ENCODE measurements at regions not wholly inside any gene's neighbourhood (a gene's known extent, or its start where the extent isn't known, plus 50 kb on each side); places are given as distances from the start of the nearest gene placed in this dataset.

GRCh38 chr14:23725528-23725927 lies 89.4 kb downstream of the DHRS2 start:
- Histone ChIP-seq H3K4me1 (ENCODE audit: control extremely low read depth in 1 of 4, control insufficient read depth in 4 of 4, insufficient read depth in 4 of 4, low read length in 3 of 4) (peaks cover 0 to 3% (median 0%) of the 10 kb centered on the region in 4 experiments), H3K36me3 (ENCODE audit: control insufficient read depth in 4 of 4, insufficient read depth in 4 of 4, low read length in 3 of 4) (no peaks in the 10 kb centered on the region), H3K27me3 (replicated peaks in 2 of 5; ENCODE audit: control insufficient read depth in 4 of 5, insufficient read depth in 5 of 5, low read length in 4 of 5) (no peaks in the 10 kb centered on the region), H3K27ac (ENCODE audit: insufficient read depth in 1 of 2, low read depth in 1 of 2, low read length in 2 of 2, poor library complexity in 1 of 2, severe bottlenecking in 2 of 2) (no peak overlapping the region), H3K4me3 (ENCODE audit: control insufficient read depth in 1 of 7, extremely low read depth in 1 of 7, insufficient read depth in 4 of 7, low read depth in 2 of 7, low read length in 6 of 7) (no peak overlapping the region), H3K9me3 (ENCODE audit: control extremely low read depth in 1 of 5, control insufficient read depth in 4 of 5, insufficient read depth in 2 of 5, low read depth in 1 of 5, low read length in 4 of 5) (no peaks in the 10 kb centered on the region)
- ChIA-PET CTCF (interaction anchor here (0.7 to 1.7 kb wide), 2 partner anchors 12 to 60 kb away, joined by 4 read pairs; no protein-coding TSS in a partner anchor), POLR2A (no interaction called here)
- whole genome bisulfite sequencing (ENCODE audit: insufficient coverage): 100% methylated on average over 1 of the region's 3 CpGs
- DNase-seq: no peak

GRCh38 chr14:23725980-23726710 lies 90.0 kb downstream of the DHRS2 start:
- CTCF ChIA-PET: interaction anchor here (0.7 to 1.9 kb wide), 12 partner anchors 12 to 207 kb away, joined by 3 to 24 read pairs (median 3); no protein-coding TSS in a partner anchor

GRCh38 chr14:23727566-23728335 lies 91.6 kb downstream of the DHRS2 start:
- DNase-seq: peak; percentile 40 to 54 (median 43)
- WGBS (ENCODE audit: insufficient coverage): 95% methylated on average over 5 of the region's 5 CpGs
- H3K27me3 ChIP-seq (replicated peaks in 2 of 5; ENCODE audit: control insufficient read depth in 4 of 5, insufficient read depth in 5 of 5, low read length in 4 of 5): no peaks in the 10 kb centered on the region
- no peaks in the 10 kb centered on the region for H3K36me3 ChIP-seq (ENCODE audit: control insufficient read depth in 4 of 4, insufficient read depth in 4 of 4, low read length in 3 of 4)
- no peak overlapping the region for H3K4me3 ChIP-seq (ENCODE audit: control insufficient read depth in 1 of 7, extremely low read depth in 1 of 7, insufficient read depth in 4 of 7, low read depth in 2 of 7, low read length in 6 of 7)
- H3K9me3 ChIP-seq (ENCODE audit: control extremely low read depth in 1 of 5, control insufficient read depth in 4 of 5, insufficient read depth in 2 of 5, low read depth in 1 of 5, low read length in 4 of 5): no peaks in the 10 kb centered on the region
- ChIA-PET POLR2A (no interaction called here), CTCF (interaction anchor here (0.7 to 1.9 kb wide), 15 partner anchors 14 to 195 kb away, joined by 3 to 24 read pairs (median 3); no protein-coding TSS in a partner anchor)
- H3K27ac ChIP-seq (ENCODE audit: insufficient read depth in 1 of 2, low read depth in 1 of 2, low read length in 2 of 2, poor library complexity in 1 of 2, severe bottlenecking in 2 of 2): no peak overlapping the region
- H3K4me1 ChIP-seq (ENCODE audit: control extremely low read depth in 1 of 4, control insufficient read depth in 4 of 4, insufficient read depth in 4 of 4, low read length in 3 of 4): peaks cover 0 to 3% (median 0%) of the 10 kb centered on the region in 4 experiments

More at GRCh38 chr14:23725980-23726710, 90.0 kb downstream of the DHRS2 start:
- Histone ChIP-seq H3K9me3 (ENCODE audit: control extremely low read depth in 1 of 5, control insufficient read depth in 4 of 5, insufficient read depth in 2 of 5, low read depth in 1 of 5, low read length in 4 of 5) (no peaks in the 10 kb centered on the region), H3K36me3 (ENCODE audit: control insufficient read depth in 4 of 4, insufficient read depth in 4 of 4, low read length in 3 of 4) (no peaks in the 10 kb centered on the region), H3K27me3 (replicated peaks in 2 of 5; ENCODE audit: control insufficient read depth in 4 of 5, insufficient read depth in 5 of 5, low read length in 4 of 5) (no peaks in the 10 kb centered on the region), H3K4me1 (ENCODE audit: control extremely low read depth in 1 of 4, control insufficient read depth in 4 of 4, insufficient read depth in 4 of 4, low read length in 3 of 4) (peaks cover 0 to 3% (median 0%) of the 10 kb centered on the region in 4 experiments), H3K27ac (ENCODE audit: insufficient read depth in 1 of 2, low read depth in 1 of 2, low read length in 2 of 2, poor library complexity in 1 of 2, severe bottlenecking in 2 of 2) (no peak overlapping the region), H3K4me3 (ENCODE audit: control insufficient read depth in 1 of 7, extremely low read depth in 1 of 7, insufficient read depth in 4 of 7, low read depth in 2 of 7, low read length in 6 of 7) (no peak overlapping the region)
- POLR2A ChIA-PET: no interaction called here
- DNase-seq: no peak
- WGBS (ENCODE audit: insufficient coverage): 78% methylated on average over 10 of the region's 16 CpGs

- H3K9me3 ChIP-seq (ENCODE audit: control extremely low read depth in 1 of 5, control insufficient read depth in 4 of 5, insufficient read depth in 2 of 5, low read depth in 1 of 5, low read length in 4 of 5): no peaks in the 10 kb centered on the region
- H3K4me1 ChIP-seq (ENCODE audit: control extremely low read depth in 1 of 4, control insufficient read depth in 4 of 4, insufficient read depth in 4 of 4, low read length in 3 of 4): peaks cover 0 to 3% (median 0%) of the 10 kb centered on the region in 4 experiments
- no peaks in the 10 kb centered on the region for H3K27me3 ChIP-seq (replicated peaks in 2 of 5; ENCODE audit: control insufficient read depth in 4 of 5, insufficient read depth in 5 of 5, low read length in 4 of 5)
- ChIA-PET POLR2A (no interaction called here), CTCF (interaction anchor here (0.6 to 1.2 kb wide), 4 partner anchors 48 to 381 kb away, joined by 3 read pairs; no protein-coding TSS in a partner anchor)
- H3K4me3 ChIP-seq (ENCODE audit: control insufficient read depth in 1 of 7, extremely low read depth in 1 of 7, insufficient read depth in 4 of 7, low read depth in 2 of 7, low read length in 6 of 7): no peak overlapping the region
- H3K27ac ChIP-seq (ENCODE audit: insufficient read depth in 1 of 2, low read depth in 1 of 2, low read length in 2 of 2, poor library complexity in 1 of 2, severe bottlenecking in 2 of 2): no peak overlapping the region
- DNase-seq: no peak
- no peaks in the 10 kb centered on the region for H3K36me3 ChIP-seq (ENCODE audit: control insufficient read depth in 4 of 4, insufficient read depth in 4 of 4, low read length in 3 of 4)
- WGBS (ENCODE audit: insufficient coverage): 89% methylated on average over 3 of the region's 4 CpGs
Observed at GRCh38 chr14:23728791-23729190, 92.6 kb downstream of the DHRS2 start.

GRCh38 chr14:23729720-23730387 lies 93.7 kb downstream of the DHRS2 start:
- peak in 2 of 3 donors; percentile 8 to 13 for DNase-seq
- ChIA-PET POLR2A (interaction anchor here (0.6 kb wide), 1 partner anchor 27 kb away, joined by 3 read pairs; no protein-coding TSS in a partner anchor), CTCF (interaction anchor here (1.2 kb wide), 1 partner anchor 200 kb away, joined by 3 read pairs; no protein-coding TSS in a partner anchor)
- H3K9me3 ChIP-seq (ENCODE audit: control extremely low read depth in 1 of 5, control insufficient read depth in 4 of 5, insufficient read depth in 2 of 5, low read depth in 1 of 5, low read length in 4 of 5): no peaks in the 10 kb centered on the region
- H3K27me3 ChIP-seq (replicated peaks in 2 of 5; ENCODE audit: control insufficient read depth in 4 of 5, insufficient read depth in 5 of 5, low read length in 4 of 5): no peaks in the 10 kb centered on the region
- H3K36me3 ChIP-seq (ENCODE audit: control insufficient read depth in 4 of 4, insufficient read depth in 4 of 4, low read length in 3 of 4): no peaks in the 10 kb centered on the region
- WGBS (ENCODE audit: insufficient coverage): 95% methylated on average over 8 of the region's 8 CpGs
- H3K4me3 ChIP-seq (ENCODE audit: control insufficient read depth in 1 of 7, extremely low read depth in 1 of 7, insufficient read depth in 4 of 7, low read depth in 2 of 7, low read length in 6 of 7): no peak overlapping the region
- no peak overlapping the region for H3K27ac ChIP-seq (ENCODE audit: insufficient read depth in 1 of 2, low read depth in 1 of 2, low read length in 2 of 2, poor library complexity in 1 of 2, severe bottlenecking in 2 of 2)
- peaks cover 0 to 3% (median 0%) of the 10 kb centered on the region in 4 experiments for H3K4me1 ChIP-seq (ENCODE audit: control extremely low read depth in 1 of 4, control insufficient read depth in 4 of 4, insufficient read depth in 4 of 4, low read length in 3 of 4)

GRCh38 chr14:23735394-23735793 lies 99.2 kb downstream of the DHRS2 start:
- Histone ChIP-seq H3K27me3 (replicated peaks in 2 of 5; ENCODE audit: control insufficient read depth in 4 of 5, insufficient read depth in 5 of 5, low read length in 4 of 5) (no peaks in the 10 kb centered on the region), H3K4me1 (ENCODE audit: control extremely low read depth in 1 of 4, control insufficient read depth in 4 of 4, insufficient read depth in 4 of 4, low read length in 3 of 4) (no peaks in the 10 kb centered on the region), H3K36me3 (ENCODE audit: control insufficient read depth in 4 of 4, insufficient read depth in 4 of 4, low read length in 3 of 4) (no peaks in the 10 kb centered on the region), H3K4me3 (ENCODE audit: control insufficient read depth in 1 of 7, extremely low read depth in 1 of 7, insufficient read depth in 4 of 7, low read depth in 2 of 7, low read length in 6 of 7) (no peak overlapping the region), H3K9me3 (ENCODE audit: control extremely low read depth in 1 of 5, control insufficient read depth in 4 of 5, insufficient read depth in 2 of 5, low read depth in 1 of 5, low read length in 4 of 5) (peaks cover 0 to 4% (median 0%) of the 10 kb centered on the region in 5 experiments), H3K27ac (ENCODE audit: insufficient read depth in 1 of 2, low read depth in 1 of 2, low read length in 2 of 2, poor library complexity in 1 of 2, severe bottlenecking in 2 of 2) (no peak overlapping the region)
- no peak for DNase-seq
- ChIA-PET POLR2A (no interaction called here), CTCF (interaction anchor here (0.7 kb wide), 1 partner anchor 13 kb away, joined by 4 read pairs; no protein-coding TSS in a partner anchor)
